ENCODE measurements at regions not wholly inside any gene's neighbourhood (a gene's known extent, or its start where the extent isn't known, plus 50 kb on each side); places are given as distances from the start of the nearest gene placed in this dataset.

GRCh38 chr2:145488571-145488970 is 968.7 kb upstream of the ZEB2 start:
- no peak for DNase-seq

- DNase-seq, result no peak
Measured at GRCh38 chr2:145484448-145485097, 964.7 kb upstream of the ZEB2 start.

GRCh38 chr2:145483854-145484253 is 963.9 kb upstream of the ZEB2 start:
- no peak for DNase-seq

GRCh38 chr2:145481334-145481922 is 961.5 kb upstream of the ZEB2 start:
- DNase-seq, result no peak

- no peak for DNase-seq
Measured at GRCh38 chr2:145464866-145465265, 944.9 kb upstream of the ZEB2 start.

GRCh38 chr2:145460112-145460511 is 940.2 kb upstream of the ZEB2 start:
- DNase-seq, result no peak

GRCh38 chr2:145431181-145431951 is 911.4 kb upstream of the ZEB2 start:
- DNase-seq, result no peak

GRCh38 chr2:145423809-145424208 is 903.9 kb upstream of the ZEB2 start:
- no peak for DNase-seq

GRCh38 chr2:145422576-145422975 is 902.7 kb upstream of the ZEB2 start:
- DNase-seq, result no peak

GRCh38 chr2:145421841-145422240 is 901.9 kb upstream of the ZEB2 start:
- no peak for DNase-seq

- no peak for DNase-seq
Measured at GRCh38 chr2:145416640-145417039, 896.7 kb upstream of the ZEB2 start.

GRCh38 chr2:145415151-145415550 is 895.2 kb upstream of the ZEB2 start:
- DNase-seq, result no peak

GRCh38 chr2:145413261-145414030 is 893.5 kb upstream of the ZEB2 start:
- no peak for DNase-seq

GRCh38 chr2:145412155-145412554 is 892.2 kb upstream of the ZEB2 start:
- no peak for DNase-seq

GRCh38 chr2:145411493-145411892 is 891.6 kb upstream of the ZEB2 start:
- DNase-seq, result no peak

GRCh38 chr2:145410086-145410485 is 890.2 kb upstream of the ZEB2 start:
- no peak for DNase-seq

GRCh38 chr2:145408980-145409379 is 889.1 kb upstream of the ZEB2 start:
- DNase-seq, result no peak

GRCh38 chr2:145404690-145405089 is 884.8 kb upstream of the ZEB2 start:
- DNase-seq, result no peak

GRCh38 chr2:145402706-145403277 is 882.9 kb upstream of the ZEB2 start:
- DNase-seq, result no peak

- no peak for DNase-seq
Measured at GRCh38 chr2:145399131-145399530, 879.2 kb upstream of the ZEB2 start.

- DNase-seq, result no peak
Measured at GRCh38 chr2:145394181-145394580, 874.3 kb upstream of the ZEB2 start.

- DNase-seq, result no peak
Measured at GRCh38 chr2:145386973-145387372, 867.1 kb upstream of the ZEB2 start.

- no peak for DNase-seq
Measured at GRCh38 chr2:145383961-145384360, 864.0 kb upstream of the ZEB2 start.
